Ishikawa (cell line): ENCODE measurements at regions not wholly inside any gene's neighbourhood (a gene's known extent, or its start where the extent isn't known, plus 50 kb on each side); places are given as distances from the start of the nearest gene placed in this dataset.

Source experiments
- CEBPB ChIP-seq: IDR thresholded peaks from 2 replicates; pipeline ENCODE4 v1.6.1; 2012
- CREB1 ChIP-seq: IDR thresholded peaks from 2 replicates; pipeline ENCODE4 v1.6.1; 2012; ENCODE audit warnings: low read depth
- EP300 ChIP-seq: IDR thresholded peaks from 2 replicates; pipeline ENCODE4 v1.6.1; 2012; ENCODE audit warnings: borderline replicate concordance
- FOXM1 ChIP-seq: IDR thresholded peaks from 2 replicates; pipeline ENCODE4 v1.6.1; 2012; ENCODE audit warnings: low read depth, borderline replicate concordance
- MAX ChIP-seq: IDR thresholded peaks from 2 replicates; pipeline ENCODE4 v1.6.1; 2012
- NFIC ChIP-seq: IDR thresholded peaks from 2 replicates; pipeline ENCODE4 v1.6.1; 2012
- RAD21 ChIP-seq: IDR thresholded peaks from 2 replicates; pipeline ENCODE4 v1.6.1; 2012; ENCODE audit warnings: low read depth
- REST ChIP-seq: IDR thresholded peaks from 2 replicates; pipeline ENCODE4 v1.6.1; 2012; ENCODE audit warnings: low read depth, mild to moderate bottlenecking
- TAF1 ChIP-seq: IDR thresholded peaks from 2 replicates; pipeline ENCODE4 v1.6.1; 2012; ENCODE audit warnings: low read depth, mild to moderate bottlenecking
- TCF12 ChIP-seq: IDR thresholded peaks from 2 replicates; pipeline ENCODE4 v1.6.1; 2012; ENCODE audit warnings: low read depth
- TEAD4 ChIP-seq: IDR thresholded peaks from 2 replicates; pipeline ENCODE4 v1.6.1; 2012
- USF1 ChIP-seq: IDR thresholded peaks from 2 replicates; pipeline ENCODE4 v1.6.1; 2012
- YY1 ChIP-seq: IDR thresholded peaks from 2 replicates; pipeline ENCODE4 v1.6.1; 2012; ENCODE audit warnings: low read depth
- ZBTB7A ChIP-seq: IDR thresholded peaks from 2 replicates; pipeline ENCODE4 v1.6.1; 2012; ENCODE audit warnings: low read depth

GRCh38 chr15:47968593-47968992, 152.2 kb upstream of the SLC24A5 start:
- TF ChIP-seq YY1 (no peak), EP300 (no peak), TCF12 (no peak), MAX (no peak), CEBPB (no peak), USF1 (no peak), NFIC (no peak), TAF1 (no peak), REST (no peak), TEAD4 (no peak), CREB1 (no peak), RAD21 (no peak), FOXM1 (no peak), ZBTB7A (no peak)
